NOMO-1 treated with DMSO at 0.1 percent for 48 hours (cell line): ENCODE measurements at regions not wholly inside any gene's neighbourhood (a gene's known extent, or its start where the extent isn't known, plus 50 kb on each side); places are given as distances from the start of the nearest gene placed in this dataset.

Experiments used
- DNase-seq: peaks from one replicate; lab custom pipeline; 2025; ENCODE audit not compliant: unreplicated experiment; lab: John Stamatoyannopoulos, UW

GRCh38 chr1:209341673-209342420 is 241.7 kb upstream of the CAMK1G start:
- no peak for DNase-seq

GRCh38 chr1:209342441-209343175 is 240.9 kb upstream of the CAMK1G start:
- no peak for DNase-seq

- DNase-seq = no peak
Observed at GRCh38 chr1:209343511-209343910, 240.0 kb upstream of the CAMK1G start.

- no peak for DNase-seq
Observed at GRCh38 chr1:209344156-209344555, 239.4 kb upstream of the CAMK1G start.

GRCh38 chr1:209349363-209350308 is 233.9 kb upstream of the CAMK1G start:
- no peak for DNase-seq

GRCh38 chr1:209353053-209353452 is 230.5 kb upstream of the CAMK1G start:
- no peak for DNase-seq

- DNase-seq = peak; percentile 76
Observed at GRCh38 chr1:209354111-209354839, 229.2 kb upstream of the CAMK1G start.

- DNase-seq = no peak
Observed at GRCh38 chr1:209354840-209355165, 228.7 kb upstream of the CAMK1G start.

GRCh38 chr1:209355415-209355814 is 228.1 kb upstream of the CAMK1G start:
- DNase-seq = no peak

- DNase-seq = no peak
Observed at GRCh38 chr1:209356976-209357377, 226.5 kb upstream of the CAMK1G start.

GRCh38 chr1:209363112-209363511 is 220.4 kb upstream of the CAMK1G start:
- DNase-seq = no peak

GRCh38 chr1:209364716-209365115 is 218.8 kb upstream of the CAMK1G start:
- no peak for DNase-seq

GRCh38 chr1:209367061-209367772 is 216.3 kb upstream of the CAMK1G start:
- no peak for DNase-seq

GRCh38 chr1:209368864-209369598 is 214.5 kb upstream of the CAMK1G start:
- DNase-seq = no peak

GRCh38 chr1:209370241-209370995 is 213.1 kb upstream of the CAMK1G start:
- no peak for DNase-seq

GRCh38 chr1:209375097-209375496 is 208.4 kb upstream of the CAMK1G start:
- DNase-seq = no peak

GRCh38 chr1:209375671-209376365 is 207.7 kb upstream of the CAMK1G start:
- DNase-seq = no peak

GRCh38 chr1:209376774-209377173 is 206.7 kb upstream of the CAMK1G start:
- DNase-seq = no peak
